SW 1271 (cell line): ENCODE measurements at regions not wholly inside any gene's neighbourhood (a gene's known extent, or its start where the extent isn't known, plus 50 kb on each side); places are given as distances from the start of the nearest gene placed in this dataset.
"Not testable (repeated sequence)": the region's sequence is repeated elsewhere in the genome, so short reads cannot be mapped to it uniquely, and the experiment has no call there.

Experiments
- DNase-seq, 2 experiments: peaks; one replicate each; lab custom pipeline; 2025; lab: John Stamatoyannopoulos, UW

GRCh38 chr6:137623293-137623692 lies 129.1 kb upstream of the OLIG3 start:
- no peak for DNase-seq

GRCh38 chr6:137625100-137625661 lies 131.0 kb upstream of the OLIG3 start:
- no peak for DNase-seq

- no peak for DNase-seq
Measured at GRCh38 chr6:137625808-137626207, 131.6 kb upstream of the OLIG3 start.

- no peak for DNase-seq
Measured at GRCh38 chr6:137630666-137631065, 136.5 kb upstream of the OLIG3 start.

GRCh38 chr6:137631323-137631722 lies 137.1 kb upstream of the OLIG3 start:
- no peak for DNase-seq

GRCh38 chr6:137634177-137634576 lies 140.0 kb upstream of the OLIG3 start:
- DNase-seq, result not testable (repeated sequence)

- peak in 1 of 2 experiments; percentile 25 for DNase-seq
Measured at GRCh38 chr6:137637121-137637520, 142.9 kb upstream of the OLIG3 start.

- DNase-seq, result no peak
Measured at GRCh38 chr6:137638926-137639706, 144.9 kb upstream of the OLIG3 start.

GRCh38 chr6:137640086-137640485 lies 145.9 kb upstream of the OLIG3 start:
- no peak for DNase-seq

GRCh38 chr6:137641474-137642077 lies 147.4 kb upstream of the OLIG3 start:
- peak in 1 of 2 experiments; percentile 60 for DNase-seq

- not testable (repeated sequence) for DNase-seq
Measured at GRCh38 chr6:137643210-137643609, 149.0 kb upstream of the OLIG3 start.

- not testable (repeated sequence) for DNase-seq
Measured at GRCh38 chr6:137643644-137644043, 149.4 kb upstream of the OLIG3 start.

- no peak for DNase-seq
Measured at GRCh38 chr6:137645850-137646249, 151.7 kb upstream of the OLIG3 start.

GRCh38 chr6:137646484-137646883 lies 152.3 kb upstream of the OLIG3 start:
- DNase-seq, result no peak

- DNase-seq, result no peak
Measured at GRCh38 chr6:137647762-137648447, 153.7 kb upstream of the OLIG3 start.

- no peak for DNase-seq
Measured at GRCh38 chr6:137650720-137651119, 156.5 kb upstream of the OLIG3 start.

- DNase-seq, result no peak
Measured at GRCh38 chr6:137651178-137651577, 157.0 kb upstream of the OLIG3 start.

GRCh38 chr6:137651591-137652335 lies 157.6 kb upstream of the OLIG3 start:
- DNase-seq, result no peak

- no peak for DNase-seq
Measured at GRCh38 chr6:137652961-137653705, 158.9 kb upstream of the OLIG3 start.

GRCh38 chr6:137653706-137654059 lies 159.5 kb upstream of the OLIG3 start:
- no peak for DNase-seq

- DNase-seq, result no peak
Measured at GRCh38 chr6:137654365-137654981, 160.3 kb upstream of the OLIG3 start.
